ENCODE measurements at regions not wholly inside any gene's neighbourhood (a gene's known extent, or its start where the extent isn't known, plus 50 kb on each side); places are given as distances from the start of the nearest gene placed in this dataset.
"Not testable (repeated sequence)": the region's sequence is repeated elsewhere in the genome, so short reads cannot be mapped to it uniquely, and the experiment has no call there.

DNA sequence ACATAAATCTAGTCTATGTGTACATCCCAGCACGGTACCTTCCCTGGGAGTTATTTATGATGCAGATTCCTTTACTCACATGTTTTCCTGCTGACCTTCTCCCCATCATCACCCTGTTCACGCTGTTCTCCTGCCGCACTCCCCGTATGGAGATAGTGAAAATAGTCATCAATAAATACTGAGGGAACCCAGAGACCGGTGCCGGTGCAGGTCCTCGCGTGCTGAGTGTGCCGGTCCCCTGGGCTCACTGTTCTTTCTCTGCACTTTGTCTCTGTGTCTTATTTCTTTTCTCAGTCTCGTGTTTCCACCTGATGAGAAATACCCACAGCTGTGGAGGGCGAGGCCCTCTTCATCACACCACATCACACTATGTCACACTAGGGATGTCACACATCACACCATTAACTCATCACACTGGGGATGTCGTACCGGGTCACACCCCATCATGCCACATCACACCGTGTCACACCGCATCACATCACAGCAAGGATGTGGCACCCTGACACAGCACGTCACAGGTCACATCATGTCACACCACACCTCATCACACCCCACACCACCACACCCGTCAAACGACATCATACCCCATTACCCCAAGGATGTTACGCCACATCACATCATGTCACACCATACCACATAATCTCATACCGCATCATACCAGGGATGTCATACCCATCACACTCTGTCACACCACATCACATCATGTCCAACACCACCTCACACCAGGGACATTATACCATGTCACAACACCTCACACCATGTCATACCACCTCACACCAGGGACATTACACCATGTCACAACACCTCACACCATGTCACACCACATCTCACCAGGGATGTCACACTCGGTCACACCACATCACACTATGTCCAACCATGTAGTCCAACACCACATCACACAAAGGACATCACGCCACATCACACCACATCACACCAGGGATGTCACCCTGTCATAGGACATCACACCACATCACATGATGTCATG is 207.0 kb downstream of the TMEM121 start:
- DNase-seq: no peak
- Histone ChIP-seq H3K27me3 (ENCODE audit: insufficient read depth, low read depth, severe bottlenecking) (peaks cover 18% of the 10 kb centered on the region), H3K4me3 (ENCODE audit: low read depth, low read length) (no peak overlapping the region), H3K27ac (no peak overlapping the region), H3K9me3 (ENCODE audit: severe bottlenecking) (no peaks in the 10 kb centered on the region), H3K36me3 (no peaks in the 10 kb centered on the region)
- TF ChIP-seq CTCF (IDR thresholded peaks at IDR 0.05; ENCODE audit: low read depth, low read length): no peak

DNA sequence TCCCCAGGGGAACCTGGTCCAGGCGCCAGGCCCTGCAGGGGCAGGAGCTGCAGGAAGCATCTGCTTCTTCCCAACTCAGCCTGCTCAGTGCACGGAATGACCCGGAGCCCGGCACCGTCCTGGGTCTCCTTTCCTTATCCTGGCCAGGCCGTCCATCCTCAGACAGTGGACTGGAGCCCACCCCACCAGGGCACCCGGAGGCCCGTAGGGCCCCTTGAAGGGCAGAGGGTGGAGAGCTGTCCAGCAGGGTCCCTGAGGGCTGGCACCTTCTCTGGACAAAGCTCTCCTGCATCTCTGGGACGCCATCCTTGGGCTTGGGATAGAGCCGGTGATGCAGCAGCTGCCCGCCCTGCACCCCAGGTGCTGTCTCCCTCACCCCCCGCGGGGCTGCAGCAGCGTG is 207.9 kb downstream of the TMEM121 start:
- H3K4me3 ChIP-seq (ENCODE audit: low read depth, low read length); H3K27ac ChIP-seq; H3K9me3 ChIP-seq (ENCODE audit: severe bottlenecking); H3K36me3 ChIP-seq; DNase-seq: not testable (repeated sequence)
- H3K27me3 ChIP-seq (ENCODE audit: insufficient read depth, low read depth, severe bottlenecking): peaks cover 18% of the 10 kb centered on the region

DNA sequence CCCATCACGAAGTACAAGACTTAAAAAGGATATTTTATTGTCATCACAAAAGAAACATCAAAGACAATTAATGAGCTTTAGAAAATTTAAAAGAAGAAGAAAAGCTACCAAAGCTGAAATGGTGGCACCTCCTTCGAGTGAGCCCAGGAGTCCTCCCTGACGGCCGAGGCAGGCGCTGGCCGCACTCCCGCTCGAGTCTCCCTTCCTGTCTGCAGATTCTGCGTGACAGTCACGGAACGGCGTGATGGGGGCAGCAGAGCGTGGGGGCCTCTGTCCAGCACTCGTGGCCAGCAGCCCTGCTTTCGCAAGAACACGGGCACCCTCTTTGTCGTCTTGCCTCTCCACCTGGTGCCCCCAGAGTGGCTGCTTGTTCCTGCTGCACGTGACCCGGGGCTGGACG is 209.9 kb downstream of the TMEM121 start:
- peaks cover 18% of the 10 kb centered on the region for H3K27me3 ChIP-seq (ENCODE audit: insufficient read depth, low read depth, severe bottlenecking)
- H3K36me3 ChIP-seq; H3K27ac ChIP-seq; H3K4me3 ChIP-seq (ENCODE audit: low read depth, low read length); H3K9me3 ChIP-seq (ENCODE audit: severe bottlenecking); DNase-seq: not testable (repeated sequence)

DNA sequence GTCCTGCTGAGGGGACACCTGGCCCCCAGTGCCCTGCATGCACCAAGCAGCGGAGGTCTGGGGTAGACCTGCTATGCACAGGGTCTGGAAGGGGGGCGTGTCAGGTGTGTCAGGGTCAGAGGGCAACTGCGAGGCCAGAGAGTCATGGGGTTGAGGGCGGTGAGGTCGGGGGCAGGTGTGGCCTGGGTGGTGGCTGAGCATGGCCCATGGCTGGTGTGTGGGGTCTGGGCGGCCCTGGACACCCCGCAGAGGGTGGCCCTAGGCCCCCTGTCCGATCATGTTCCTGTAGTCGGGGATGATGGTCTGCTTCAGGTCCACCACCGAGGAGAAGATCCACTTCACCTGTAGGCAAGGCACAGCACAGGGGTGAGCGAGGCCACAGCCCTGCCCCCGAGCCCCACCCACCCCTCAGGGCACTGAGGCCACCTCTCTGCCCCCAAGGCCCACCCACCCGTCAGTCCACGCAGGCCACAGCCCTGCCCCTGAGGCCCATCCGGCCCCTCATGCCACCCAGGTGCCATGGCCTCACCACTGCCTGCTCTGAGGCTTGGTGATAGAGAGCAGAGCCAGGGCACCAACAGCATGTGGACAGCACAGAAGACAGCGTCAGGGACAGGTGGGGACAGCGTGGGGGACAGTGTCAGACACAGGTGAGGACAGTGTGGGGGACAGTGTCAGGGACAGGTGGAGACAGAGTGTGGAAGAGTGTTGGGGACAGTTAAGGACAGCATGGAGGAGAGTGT is 211.3 kb downstream of the TMEM121 start:
- Histone ChIP-seq H3K36me3 (no peaks in the 10 kb centered on the region), H3K27ac (no peak overlapping the region), H3K27me3 (ENCODE audit: insufficient read depth, low read depth, severe bottlenecking) (peaks cover 19% of the 10 kb centered on the region), H3K9me3 (ENCODE audit: severe bottlenecking) (no peaks in the 10 kb centered on the region), H3K4me3 (ENCODE audit: low read depth, low read length) (no peak overlapping the region)
- no peak for TF ChIP-seq CTCF (IDR thresholded peaks at IDR 0.05; ENCODE audit: low read depth, low read length)
- DNase-seq: no peak

GRCh38 chr14:105738638-105739037 is 212.3 kb downstream of the TMEM121 start:
- Histone ChIP-seq H3K27ac (no peak overlapping the region), H3K9me3 (ENCODE audit: severe bottlenecking) (no peaks in the 10 kb centered on the region), H3K36me3 (no peaks in the 10 kb centered on the region), H3K4me3 (ENCODE audit: low read depth, low read length) (no peak overlapping the region), H3K27me3 (ENCODE audit: insufficient read depth, low read depth, severe bottlenecking) (peaks cover 9% of the 10 kb centered on the region)
- no peak for DNase-seq
- TF ChIP-seq CTCF (IDR thresholded peaks at IDR 0.05; ENCODE audit: low read depth, low read length): no peak

DNA sequence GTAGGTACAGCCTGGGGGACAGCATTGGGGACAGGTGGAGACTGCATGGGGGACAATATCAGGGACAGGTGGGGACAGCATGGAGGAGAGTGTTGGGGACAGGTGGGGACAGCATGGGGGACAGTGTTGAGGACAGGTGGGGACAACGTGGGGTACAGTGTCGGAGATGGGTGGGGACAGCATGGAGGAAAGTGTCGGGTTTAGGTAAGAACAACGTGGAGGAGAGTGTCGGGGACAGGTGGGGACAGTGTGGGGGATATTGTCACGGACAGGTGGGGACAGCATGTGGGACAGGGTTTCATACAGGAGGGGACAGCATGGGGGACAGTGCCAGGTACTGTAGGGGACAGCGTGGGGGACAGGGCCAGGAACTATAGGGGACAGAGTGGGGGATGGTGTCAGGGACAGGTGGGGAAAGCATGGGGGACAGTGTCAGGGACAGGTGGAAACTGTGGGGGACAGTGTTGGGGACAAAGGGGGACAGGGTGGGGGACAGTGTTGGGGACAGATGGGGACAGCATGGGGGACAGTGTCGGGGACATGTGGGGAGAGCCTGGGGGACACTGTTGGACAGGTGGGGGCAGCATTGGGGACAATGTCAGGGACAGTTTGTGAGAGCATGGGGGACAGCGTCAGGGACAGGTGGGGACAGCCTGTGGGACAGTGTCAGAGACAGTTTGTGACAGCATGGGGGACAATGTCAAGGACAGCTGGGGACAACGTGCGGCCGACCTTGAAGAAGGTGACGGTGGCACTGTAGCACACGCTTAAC is 213.1 kb downstream of the TMEM121 start:
- TF ChIP-seq CTCF (IDR thresholded peaks at IDR 0.05; ENCODE audit: low read depth, low read length): no peak
- peaks cover 5% of the 10 kb centered on the region for H3K27me3 ChIP-seq (ENCODE audit: insufficient read depth, low read depth, severe bottlenecking)
- no peaks in the 10 kb centered on the region for H3K36me3 ChIP-seq
- H3K4me3 ChIP-seq (ENCODE audit: low read depth, low read length): no peak overlapping the region
- no peak for DNase-seq
- no peaks in the 10 kb centered on the region for H3K9me3 ChIP-seq (ENCODE audit: severe bottlenecking)
- no peak overlapping the region for H3K27ac ChIP-seq

DNA sequence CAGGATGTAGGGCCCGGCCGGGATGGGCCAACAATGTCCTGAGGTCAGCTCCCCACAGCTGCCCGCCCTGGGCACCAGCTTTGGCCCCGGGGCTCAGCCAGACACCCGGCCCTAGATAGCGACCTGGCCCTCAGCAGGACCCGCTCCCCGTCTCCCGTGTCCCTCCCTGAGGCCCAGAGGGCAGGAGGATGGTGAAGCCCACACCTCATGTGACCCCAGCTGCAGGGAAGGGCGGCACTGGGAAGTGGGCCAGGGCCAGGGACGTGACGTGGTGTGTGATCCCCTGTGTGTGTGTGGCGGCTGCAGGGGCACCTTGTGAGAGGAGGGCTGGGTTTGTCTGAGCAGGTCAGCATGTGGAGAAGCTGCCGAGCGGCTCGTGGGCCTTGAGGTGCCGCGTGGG is 213.9 kb downstream of the TMEM121 start:
- not testable (repeated sequence) for DNase-seq; H3K27me3 ChIP-seq (ENCODE audit: insufficient read depth, low read depth, severe bottlenecking); H3K27ac ChIP-seq; H3K4me3 ChIP-seq (ENCODE audit: low read depth, low read length); H3K36me3 ChIP-seq; H3K9me3 ChIP-seq (ENCODE audit: severe bottlenecking)

- not testable (repeated sequence) for H3K27ac ChIP-seq; H3K9me3 ChIP-seq (ENCODE audit: severe bottlenecking); H3K27me3 ChIP-seq (ENCODE audit: insufficient read depth, low read depth, severe bottlenecking); H3K4me3 ChIP-seq (ENCODE audit: low read depth, low read length); H3K36me3 ChIP-seq; DNase-seq
Observed at GRCh38 chr14:105740961-105741360, 214.6 kb downstream of the TMEM121 start.

DNA sequence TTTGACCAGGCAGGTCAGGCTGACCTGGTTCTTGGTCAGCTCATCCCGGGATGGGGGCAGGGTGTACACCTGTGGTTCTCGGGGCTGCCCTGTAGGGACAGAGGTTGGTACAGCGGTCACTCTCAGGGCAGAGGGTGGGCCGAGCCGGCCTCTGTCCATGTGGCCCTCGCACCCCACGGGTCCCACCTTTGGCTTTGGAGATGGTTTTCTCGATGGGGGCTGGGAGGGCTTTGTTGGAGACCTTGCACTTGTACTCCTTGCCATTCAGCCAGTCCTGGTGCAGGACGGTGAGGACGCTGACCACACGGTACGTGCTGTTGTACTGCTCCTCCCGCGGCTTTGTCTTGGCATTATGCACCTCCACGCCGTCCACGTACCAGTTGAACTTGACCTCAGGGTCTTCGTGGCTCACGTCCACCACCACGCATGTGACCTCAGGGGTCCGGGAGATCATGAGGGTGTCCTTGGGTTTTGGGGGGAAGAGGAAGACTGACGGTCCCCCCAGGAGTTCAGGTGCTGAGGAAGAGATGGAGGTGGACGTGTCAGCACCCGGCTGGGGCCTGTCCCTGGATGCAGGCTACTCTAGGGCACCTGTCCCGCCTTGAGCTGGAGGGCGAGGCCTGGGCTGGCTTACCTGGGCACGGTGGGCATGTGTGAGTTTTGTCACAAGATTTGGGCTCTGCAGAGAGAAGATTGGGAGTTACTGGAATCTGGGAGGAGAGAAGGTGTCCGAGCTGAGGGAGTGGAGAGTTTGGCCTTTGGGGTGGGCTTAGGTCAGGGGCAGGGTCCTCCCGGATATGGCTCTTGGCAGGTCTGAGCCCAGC is 215.5 kb downstream of the TMEM121 start:
- DNase-seq; H3K27ac ChIP-seq; H3K9me3 ChIP-seq (ENCODE audit: severe bottlenecking); H3K36me3 ChIP-seq; H3K27me3 ChIP-seq (ENCODE audit: insufficient read depth, low read depth, severe bottlenecking); H3K4me3 ChIP-seq (ENCODE audit: low read depth, low read length): not testable (repeated sequence)
